ENCODE measurements at regions not wholly inside any gene's neighbourhood (a gene's known extent, or its start where the extent isn't known, plus 50 kb on each side); places are given as distances from the start of the nearest gene placed in this dataset.

GRCh38 chr18:67672155-67672554 is 155.6 kb upstream of the DSEL start:
- no peak for TF ChIP-seq CTCF (IDR thresholded peaks at IDR 0.05; ENCODE audit: insufficient read depth, low read length, severe bottlenecking)
- FAIRE-seq (no peak), DNase-seq (ENCODE audit: low read depth) (peak; percentile 59)
- no peak overlapping the region for H3K4me3 ChIP-seq (ENCODE audit: low read depth, low read length)
- no peaks in the 10 kb centered on the region for H3K27me3 ChIP-seq (ENCODE audit: control insufficient read depth, insufficient read depth, low read length)
- H3K36me3 ChIP-seq (ENCODE audit: control insufficient read depth, insufficient read depth, low read length) = no peaks in the 10 kb centered on the region

GRCh38 chr18:67670024-67670543 is 153.6 kb upstream of the DSEL start:
- FAIRE-seq (no peak), DNase-seq (ENCODE audit: low read depth) (peak; percentile 62)
- no peaks in the 10 kb centered on the region for H3K27me3 ChIP-seq (ENCODE audit: control insufficient read depth, insufficient read depth, low read length)
- no peak for TF ChIP-seq CTCF (IDR thresholded peaks at IDR 0.05; ENCODE audit: insufficient read depth, low read length, severe bottlenecking)
- H3K36me3 ChIP-seq (ENCODE audit: control insufficient read depth, insufficient read depth, low read length) = no peaks in the 10 kb centered on the region
- no peak overlapping the region for H3K4me3 ChIP-seq (ENCODE audit: low read depth, low read length)

GRCh38 chr18:67665266-67665665 is 148.7 kb upstream of the DSEL start:
- TF ChIP-seq CTCF (IDR thresholded peaks at IDR 0.05; ENCODE audit: insufficient read depth, low read length, severe bottlenecking) = no peak
- Histone ChIP-seq H3K36me3 (ENCODE audit: control insufficient read depth, insufficient read depth, low read length) (no peaks in the 10 kb centered on the region), H3K4me3 (ENCODE audit: low read depth, low read length) (no peak overlapping the region), H3K27me3 (ENCODE audit: control insufficient read depth, insufficient read depth, low read length) (no peaks in the 10 kb centered on the region)
- FAIRE-seq (no peak), DNase-seq (ENCODE audit: low read depth) (peak; percentile 29)

- Histone ChIP-seq H3K4me3 (ENCODE audit: low read depth, low read length) (no peak overlapping the region), H3K36me3 (ENCODE audit: control insufficient read depth, insufficient read depth, low read length) (no peaks in the 10 kb centered on the region), H3K27me3 (ENCODE audit: control insufficient read depth, insufficient read depth, low read length) (no peaks in the 10 kb centered on the region)
- TF ChIP-seq CTCF (IDR thresholded peaks at IDR 0.05; ENCODE audit: insufficient read depth, low read length, severe bottlenecking) = no peak
- no peak for FAIRE-seq
- DNase-seq (ENCODE audit: low read depth) = no peak
Observed at GRCh38 chr18:67662996-67663395, 146.5 kb upstream of the DSEL start.

GRCh38 chr18:67661555-67661954 is 145.0 kb upstream of the DSEL start:
- no peak for FAIRE-seq
- DNase-seq (ENCODE audit: low read depth) = peak; percentile 27
- Histone ChIP-seq H3K36me3 (ENCODE audit: control insufficient read depth, insufficient read depth, low read length) (no peaks in the 10 kb centered on the region), H3K4me3 (ENCODE audit: low read depth, low read length) (no peak overlapping the region), H3K27me3 (ENCODE audit: control insufficient read depth, insufficient read depth, low read length) (no peaks in the 10 kb centered on the region)
- TF ChIP-seq CTCF (IDR thresholded peaks at IDR 0.05; ENCODE audit: insufficient read depth, low read length, severe bottlenecking) = no peak

GRCh38 chr18:67654101-67654500 is 137.6 kb upstream of the DSEL start:
- Histone ChIP-seq H3K36me3 (ENCODE audit: control insufficient read depth, insufficient read depth, low read length) (no peaks in the 10 kb centered on the region), H3K4me3 (ENCODE audit: low read depth, low read length) (no peak overlapping the region), H3K27me3 (ENCODE audit: control insufficient read depth, insufficient read depth, low read length) (no peaks in the 10 kb centered on the region)
- no peak for TF ChIP-seq CTCF (IDR thresholded peaks at IDR 0.05; ENCODE audit: insufficient read depth, low read length, severe bottlenecking)
- FAIRE-seq (no peak), DNase-seq (ENCODE audit: low read depth) (no peak)
